Activated naive CD4-positive, alpha-beta T cell treated with anti-CD3 and anti-CD28 coated beads, Interleukin-2, amount 50 U/mL, for 24 hours (primary cell): ENCODE measurements at regions not wholly inside any gene's neighbourhood (a gene's known extent, or its start where the extent isn't known, plus 50 kb on each side); places are given as distances from the start of the nearest gene placed in this dataset.

ENCODE experiments used
- H3K27ac Mint-ChIP-seq: one replicate; pipeline ENCODE4 v1.8.0; 2021; ENCODE audit warnings: mild to moderate bottlenecking, mixed read lengths
- H3K27me3 Mint-ChIP-seq: one replicate; pipeline ENCODE4 v1.8.0; 2021; ENCODE audit warnings: mixed read lengths
- H3K36me3 Mint-ChIP-seq: one replicate; pipeline ENCODE4 v1.8.0; 2021; ENCODE audit warnings: mixed read lengths
- H3K4me1 Mint-ChIP-seq: one replicate; pipeline ENCODE4 v1.8.0; 2021; ENCODE audit warnings: mixed read lengths
- H3K4me3 Mint-ChIP-seq: one replicate; pipeline ENCODE4 v1.8.0; 2021; ENCODE audit warnings: mild to moderate bottlenecking, mixed read lengths
- H3K9me3 Mint-ChIP-seq: one replicate; pipeline ENCODE4 v1.8.0; 2021; ENCODE audit warnings: mixed read lengths

DNA sequence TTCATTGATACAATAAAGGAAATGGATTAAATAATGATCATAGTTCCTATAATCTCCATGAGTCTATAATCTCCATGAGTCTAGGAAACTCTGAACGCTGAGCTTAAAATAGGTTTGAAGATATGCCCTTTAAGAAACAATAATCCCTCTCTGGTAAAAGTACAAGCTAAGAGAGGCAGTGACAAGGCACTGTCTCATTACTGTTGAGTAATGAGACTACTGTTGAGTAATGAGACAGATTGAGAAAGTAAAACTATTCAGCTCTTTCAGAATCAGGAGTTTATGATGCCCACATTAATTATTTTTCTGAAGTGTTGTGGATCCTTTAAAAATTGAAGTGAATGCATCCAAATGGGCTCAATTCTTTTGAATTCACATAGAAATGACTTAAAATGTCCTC lies 235.5 kb upstream of the THRB start:
- Mint-ChIP-seq H3K36me3 (no peaks in the 10 kb centered on the region), H3K4me3 (no peak overlapping the region), H3K27ac (no peak overlapping the region), H3K9me3 (no peaks in the 10 kb centered on the region), H3K4me1 (no peaks in the 10 kb centered on the region), H3K27me3 (no peaks in the 10 kb centered on the region)

DNA sequence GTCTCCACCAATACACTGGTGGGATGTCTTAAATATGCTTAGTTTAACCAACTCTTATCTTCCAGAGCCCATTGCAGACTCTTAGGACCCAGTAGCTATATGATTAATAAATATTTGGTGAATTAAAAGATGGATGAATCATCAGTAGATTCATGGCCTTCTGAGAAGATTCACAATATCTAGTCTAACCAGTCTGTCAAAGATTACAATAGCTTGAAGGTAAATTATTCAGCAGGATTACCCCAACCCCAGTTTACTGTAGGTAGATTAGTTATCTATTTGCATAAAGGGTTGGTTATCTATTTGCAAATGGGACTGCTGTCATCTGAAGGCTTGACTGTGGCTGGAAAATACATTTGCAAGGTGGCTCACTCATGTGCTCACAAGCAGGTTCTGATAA lies 239.4 kb upstream of the THRB start:
- Mint-ChIP-seq H3K9me3 (no peaks in the 10 kb centered on the region), H3K36me3 (no peaks in the 10 kb centered on the region), H3K4me1 (no peaks in the 10 kb centered on the region), H3K27me3 (no peaks in the 10 kb centered on the region), H3K4me3 (no peak overlapping the region), H3K27ac (no peak overlapping the region)

GRCh38 chr3:24736701-24737100 lies 242.1 kb upstream of the THRB start:
- Mint-ChIP-seq H3K27ac (no peak overlapping the region), H3K4me1 (no peaks in the 10 kb centered on the region), H3K4me3 (no peak overlapping the region), H3K36me3 (no peaks in the 10 kb centered on the region), H3K9me3 (no peaks in the 10 kb centered on the region), H3K27me3 (no peaks in the 10 kb centered on the region)

GRCh38 chr3:24740326-24740725 lies 245.7 kb upstream of the THRB start:
- no peaks in the 10 kb centered on the region for H3K36me3 Mint-ChIP-seq
- H3K9me3 Mint-ChIP-seq: no peaks in the 10 kb centered on the region
- no peak overlapping the region for H3K27ac Mint-ChIP-seq
- no peaks in the 10 kb centered on the region for H3K4me1 Mint-ChIP-seq
- H3K27me3 Mint-ChIP-seq: no peaks in the 10 kb centered on the region
- no peak overlapping the region for H3K4me3 Mint-ChIP-seq

- Mint-ChIP-seq H3K9me3 (no peaks in the 10 kb centered on the region), H3K4me1 (no peaks in the 10 kb centered on the region), H3K27me3 (no peaks in the 10 kb centered on the region), H3K4me3 (no peak overlapping the region), H3K27ac (no peak overlapping the region), H3K36me3 (no peaks in the 10 kb centered on the region)
Observed at GRCh38 chr3:24741506-24741905, 246.9 kb upstream of the THRB start.

GRCh38 chr3:24748520-24748919 lies 253.9 kb upstream of the THRB start:
- Mint-ChIP-seq H3K4me3 (no peak overlapping the region), H3K4me1 (no peaks in the 10 kb centered on the region), H3K9me3 (no peaks in the 10 kb centered on the region), H3K27me3 (no peaks in the 10 kb centered on the region), H3K36me3 (no peaks in the 10 kb centered on the region), H3K27ac (no peak overlapping the region)

DNA sequence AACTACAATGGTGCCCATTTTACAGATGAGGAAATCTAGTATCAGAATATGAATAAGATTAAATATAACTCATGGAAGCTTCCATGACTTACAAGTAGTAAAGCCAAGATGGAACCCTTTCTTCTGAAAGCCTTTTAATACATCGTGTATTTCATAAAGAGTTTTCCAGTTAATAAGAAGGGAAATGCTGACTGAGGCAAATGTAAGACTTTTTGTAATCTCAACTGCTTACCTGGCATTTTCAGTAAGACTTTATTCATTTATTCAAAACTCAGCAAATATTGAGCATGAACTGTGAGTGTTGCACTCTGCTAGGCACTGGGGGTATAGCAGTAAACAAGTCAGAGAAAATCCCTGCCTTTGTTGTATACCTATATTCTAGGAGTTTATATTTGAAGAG lies 256.4 kb upstream of the THRB start:
- Mint-ChIP-seq H3K27ac (no peak overlapping the region), H3K36me3 (no peaks in the 10 kb centered on the region), H3K4me1 (no peaks in the 10 kb centered on the region), H3K4me3 (no peak overlapping the region), H3K9me3 (no peaks in the 10 kb centered on the region), H3K27me3 (no peaks in the 10 kb centered on the region)

- no peaks in the 10 kb centered on the region for H3K4me1 Mint-ChIP-seq
- no peaks in the 10 kb centered on the region for H3K9me3 Mint-ChIP-seq
- H3K4me3 Mint-ChIP-seq: no peak overlapping the region
- no peak overlapping the region for H3K27ac Mint-ChIP-seq
- no peaks in the 10 kb centered on the region for H3K36me3 Mint-ChIP-seq
- no peaks in the 10 kb centered on the region for H3K27me3 Mint-ChIP-seq
Observed at GRCh38 chr3:24756101-24756888, 261.6 kb upstream of the THRB start.

DNA sequence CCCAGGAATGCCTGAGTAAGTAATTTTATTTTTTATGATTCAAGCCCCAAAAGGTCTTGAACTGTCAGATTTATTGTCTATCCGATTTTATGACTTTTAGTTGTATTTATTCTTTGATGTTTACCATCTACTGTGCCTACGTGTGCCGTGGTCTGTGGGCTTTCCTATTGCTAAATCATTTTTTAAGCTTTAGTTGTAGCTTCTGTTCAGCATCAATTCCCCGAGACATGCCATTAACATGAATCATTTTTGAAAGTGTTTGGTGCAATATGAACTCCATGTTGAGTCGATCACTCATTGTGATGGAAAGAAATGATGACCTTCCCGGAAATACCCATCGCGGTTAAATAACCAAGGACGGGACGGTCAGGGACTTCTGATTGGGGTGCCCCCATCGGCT lies 268.7 kb upstream of the THRB start:
- Mint-ChIP-seq H3K27ac (no peak overlapping the region), H3K27me3 (peaks cover 1% of the 10 kb centered on the region), H3K36me3 (no peaks in the 10 kb centered on the region), H3K9me3 (peaks cover 8% of the 10 kb centered on the region), H3K4me1 (no peaks in the 10 kb centered on the region), H3K4me3 (no peak overlapping the region)

- no peaks in the 10 kb centered on the region for H3K36me3 Mint-ChIP-seq
- H3K9me3 Mint-ChIP-seq: peaks cover 12% of the 10 kb centered on the region
- peaks cover 1% of the 10 kb centered on the region for H3K27me3 Mint-ChIP-seq
- no peak overlapping the region for H3K4me3 Mint-ChIP-seq
- H3K27ac Mint-ChIP-seq: no peak overlapping the region
- no peaks in the 10 kb centered on the region for H3K4me1 Mint-ChIP-seq
Observed at GRCh38 chr3:24764236-24764915, 269.7 kb upstream of the THRB start.

GRCh38 chr3:24765399-24765798 lies 270.7 kb upstream of the THRB start:
- peaks cover 13% of the 10 kb centered on the region for H3K9me3 Mint-ChIP-seq
- no peaks in the 10 kb centered on the region for H3K36me3 Mint-ChIP-seq
- no peaks in the 10 kb centered on the region for H3K4me1 Mint-ChIP-seq
- no peak overlapping the region for H3K4me3 Mint-ChIP-seq
- H3K27me3 Mint-ChIP-seq: peaks cover 1% of the 10 kb centered on the region
- H3K27ac Mint-ChIP-seq: no peak overlapping the region

DNA sequence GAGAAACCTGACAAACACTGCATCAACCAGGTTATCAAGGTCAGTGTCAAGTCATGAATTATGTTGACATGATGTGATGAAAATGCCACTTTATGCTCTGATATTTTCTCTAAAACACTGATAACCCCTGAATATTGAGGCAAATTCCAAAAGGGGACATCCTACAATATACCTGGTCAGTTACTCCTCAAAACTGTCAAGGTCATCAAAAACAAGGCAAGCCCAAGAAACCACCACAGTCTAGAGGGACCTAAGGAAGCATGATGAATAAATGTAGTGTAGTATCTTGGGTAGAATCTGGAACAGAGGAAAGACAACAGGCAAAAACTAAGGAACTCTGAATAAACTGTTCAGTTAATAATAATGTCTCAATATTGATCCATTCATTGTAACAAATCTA lies 275.3 kb upstream of the THRB start:
- Mint-ChIP-seq H3K27me3 (peaks cover 1% of the 10 kb centered on the region), H3K36me3 (no peaks in the 10 kb centered on the region), H3K4me3 (no peak overlapping the region), H3K4me1 (no peaks in the 10 kb centered on the region), H3K27ac (no peak overlapping the region), H3K9me3 (peaks cover 13% of the 10 kb centered on the region)

DNA sequence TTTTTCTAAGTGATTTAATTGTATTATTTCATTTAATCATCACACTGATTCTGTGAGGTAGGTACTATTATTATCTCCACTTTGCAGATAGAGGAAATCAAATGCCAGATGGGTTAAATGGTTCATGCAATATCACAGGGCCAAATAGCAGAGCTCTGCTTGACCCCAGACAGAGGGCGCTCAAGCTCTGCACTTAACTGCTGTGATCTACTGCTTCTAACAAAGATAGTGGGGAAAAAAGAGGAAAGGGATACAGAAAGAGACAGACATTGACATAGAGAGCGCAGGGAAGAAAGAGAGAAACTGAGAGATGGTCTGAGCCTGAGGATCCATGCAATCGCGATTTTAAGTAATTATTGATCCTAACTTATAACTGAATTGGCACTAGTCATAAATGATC lies 279.1 kb upstream of the THRB start:
- no peak overlapping the region for H3K27ac Mint-ChIP-seq
- no peak overlapping the region for H3K4me3 Mint-ChIP-seq
- H3K36me3 Mint-ChIP-seq: no peaks in the 10 kb centered on the region
- no peaks in the 10 kb centered on the region for H3K4me1 Mint-ChIP-seq
- no peaks in the 10 kb centered on the region for H3K27me3 Mint-ChIP-seq
- peaks cover 5% of the 10 kb centered on the region for H3K9me3 Mint-ChIP-seq

DNA sequence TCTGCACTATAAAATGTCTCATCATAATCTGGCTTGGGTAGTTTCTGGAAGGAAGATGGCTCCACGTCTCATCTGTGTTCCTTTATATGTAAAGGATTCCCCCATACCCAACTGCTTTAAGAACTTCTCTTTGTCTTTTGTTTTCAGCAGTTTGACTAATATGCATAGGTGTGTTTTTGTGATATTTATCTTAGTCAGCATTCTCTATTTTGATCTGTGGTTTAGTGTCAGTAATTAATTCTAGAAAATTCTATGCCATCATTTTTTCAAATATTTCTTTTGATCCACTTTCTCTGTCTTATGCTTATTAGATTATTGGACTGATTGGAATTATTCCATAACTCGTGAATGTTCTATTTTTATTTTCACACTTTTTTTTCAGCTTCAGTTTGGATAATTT lies 286.3 kb upstream of the THRB start:
- H3K27ac Mint-ChIP-seq: no peak overlapping the region
- H3K9me3 Mint-ChIP-seq: peaks cover 19% of the 10 kb centered on the region
- H3K36me3 Mint-ChIP-seq: no peaks in the 10 kb centered on the region

DNA sequence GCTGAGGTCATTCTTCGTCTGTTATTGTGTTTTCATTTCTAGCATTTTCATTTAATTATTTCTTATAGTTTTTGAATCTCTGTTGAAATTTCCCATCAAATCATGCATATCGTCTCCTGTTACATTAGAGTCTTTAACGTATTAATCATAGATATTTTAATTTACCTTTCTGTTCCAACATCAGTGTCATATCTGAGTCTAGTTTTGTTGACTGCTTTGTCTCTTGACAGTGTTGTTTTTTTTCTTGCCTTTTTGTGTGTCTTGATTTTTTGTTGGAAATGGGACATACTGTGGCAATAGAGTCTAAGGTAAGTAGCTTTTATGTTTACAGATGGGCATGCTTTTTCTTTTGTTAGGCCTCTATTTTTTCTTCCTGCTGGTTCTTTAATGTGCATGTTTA lies 286.8 kb upstream of the THRB start:
- Mint-ChIP-seq H3K4me1 (no peaks in the 10 kb centered on the region), H3K9me3 (peaks cover 20% of the 10 kb centered on the region), H3K36me3 (no peaks in the 10 kb centered on the region), H3K27ac (no peak overlapping the region), H3K4me3 (no peak overlapping the region), H3K27me3 (no peaks in the 10 kb centered on the region)

More for the DNA sequence above, 286.3 kb upstream of the THRB start:
- H3K4me1 Mint-ChIP-seq: no peaks in the 10 kb centered on the region
- no peaks in the 10 kb centered on the region for H3K27me3 Mint-ChIP-seq
- H3K4me3 Mint-ChIP-seq: no peak overlapping the region

GRCh38 chr3:24793896-24794295 lies 299.2 kb upstream of the THRB start:
- no peaks in the 10 kb centered on the region for H3K27me3 Mint-ChIP-seq
- H3K4me3 Mint-ChIP-seq: no peak overlapping the region
- no peaks in the 10 kb centered on the region for H3K4me1 Mint-ChIP-seq
- no peak overlapping the region for H3K27ac Mint-ChIP-seq
- H3K36me3 Mint-ChIP-seq: no peaks in the 10 kb centered on the region
- H3K9me3 Mint-ChIP-seq: no peaks in the 10 kb centered on the region
